H1 (cell line): ENCODE measurements at regions not wholly inside any gene's neighbourhood (a gene's known extent, or its start where the extent isn't known, plus 50 kb on each side); places are given as distances from the start of the nearest gene placed in this dataset.

Source experiments
- CTCF ChIA-PET: fragments of 300-600 bp; sonication (Branson Sonifier 250); formaldehyde crosslinking; loops from one replicate; lab custom pipeline; 2021; ENCODE audit not compliant: partially characterized antibody; lab: Charles Lee
- POLR2A ChIA-PET: fragments of 300-600 bp; sonication (Branson Sonifier 250); formaldehyde crosslinking; loops from one replicate; lab custom pipeline; 2021; ENCODE audit warnings: inconsistent platforms; ENCODE audit not compliant: partially characterized antibody; lab: Charles Lee
- DNase-seq, 2 experiments: peaks; one replicate each; pipeline versions ENCODE4 v3.0.0 to v3.0.0-alpha.2; 2010 to 2022; ENCODE audit warnings: low spot score in 2 of 2, low read depth in 1 of 2, mixed read lengths in 1 of 2
- FAIRE-seq: peaks from 2 replicates; lab custom pipeline; 2011; peaks lifted over from hg19 to GRCh38; lab: Jason Lieb, UNC
- H2AFZ ChIP-seq: 2 replicates; pipeline ENCODE4 v1.8.1; 2012; ENCODE audit warnings: low read length, inconsistent platforms
- H2AK5ac ChIP-seq: 2 replicates; pipeline ENCODE4 v1.6.1; 2013; ENCODE audit warnings: low read depth, low read length
- H2BK120ac ChIP-seq: replicated peaks from 2 replicates; pipeline ENCODE3; 2013; ENCODE audit warnings: low read depth, low read length, inconsistent platforms
- H2BK12ac ChIP-seq: 2 replicates; pipeline ENCODE4 v1.6.1; 2013; ENCODE audit warnings: low read depth, low read length
- H2BK15ac ChIP-seq: 2 replicates; pipeline ENCODE4 v1.6.1; 2013; ENCODE audit warnings: low read length
- H2BK20ac ChIP-seq: 2 replicates; pipeline ENCODE4 v1.6.1; 2013; ENCODE audit warnings: low read length
- H2BK5ac ChIP-seq: 2 replicates; pipeline ENCODE4 v1.6.1; 2013; ENCODE audit warnings: low read depth, low read length
- H3K14ac ChIP-seq: 2 replicates; pipeline ENCODE4 v1.6.1; 2013; ENCODE audit warnings: inconsistent platforms; ENCODE audit not compliant: insufficient read length
- H3K18ac ChIP-seq: 2 replicates; pipeline ENCODE4 v1.6.1; 2013; ENCODE audit warnings: low read length; ENCODE audit errors: extremely low read depth
- H3K23ac ChIP-seq: 2 replicates; pipeline ENCODE4 v1.6.1; 2013; ENCODE audit warnings: inconsistent platforms; ENCODE audit not compliant: insufficient read length
- H3K23me2 ChIP-seq: 2 replicates; pipeline ENCODE4 v1.6.1; 2013; ENCODE audit warnings: low read depth, low read length
- H3K27ac ChIP-seq: 2 replicates; pipeline ENCODE4 v1.6.1; 2011; ENCODE audit warnings: low read depth, low read length, inconsistent platforms
- H3K27me3 ChIP-seq, 4 experiments: replicated peaks in 1 of 4; 1 replicate in 1 of 4; 2 replicates in 3 of 4; pipeline versions ENCODE4 v1.6.1 to v1.8.1; 2011 to 2013; ENCODE audit warnings: low read length in 3 of 4, mild to moderate bottlenecking in 3 of 4, inconsistent platforms in 2 of 4, mixed read lengths in 2 of 4, moderate library complexity in 1 of 4; ENCODE audit not compliant: control insufficient read depth in 3 of 4, insufficient read depth in 3 of 4; ENCODE audit errors: extremely low read depth in 1 of 4
- H3K36me3 ChIP-seq, 4 experiments: 2 replicates each; pipeline versions ENCODE4 v1.6.1 to v1.8.1; 2011 to 2013; ENCODE audit warnings: mild to moderate bottlenecking in 4 of 4, low read length in 3 of 4, moderate library complexity in 2 of 4, control low read depth in 1 of 4, inconsistent platforms in 1 of 4; ENCODE audit not compliant: insufficient read depth in 4 of 4, control insufficient read depth in 2 of 4
- H3K4ac ChIP-seq: replicated peaks from 2 replicates; pipeline ENCODE3; 2013; ENCODE audit warnings: low read length, low read depth, mixed read lengths, inconsistent platforms; ENCODE audit not compliant: insufficient read length
- H3K4me1 ChIP-seq, 4 experiments: replicated peaks in 1 of 4; 1 replicate in 1 of 4; 2 replicates in 3 of 4; pipeline versions ENCODE4 v1.6.1 to v1.8.1; 2011 to 2013; ENCODE audit warnings: low read length in 3 of 4, inconsistent platforms in 2 of 4, mixed read lengths in 1 of 4; ENCODE audit not compliant: insufficient read depth in 4 of 4, control insufficient read depth in 3 of 4
- H3K4me2 ChIP-seq, 2 experiments: 2 replicates each; pipeline versions ENCODE4 v1.6.1 to v1.8.1; 2011 to 2013; ENCODE audit warnings: low read depth in 2 of 2, low read length in 2 of 2, control low read depth in 1 of 2, inconsistent platforms in 1 of 2, mild to moderate bottlenecking in 1 of 2; ENCODE audit not compliant: insufficient read depth in 1 of 2
- H3K4me3 ChIP-seq, 4 experiments: fragments of 200-600, 300-600 bp in 1 of 4; sonication (generic), shearing (Covaris generic), sonication (Bioruptor Twin) in 1 of 4; 2 replicates each; pipeline versions ENCODE4 v1.5.1 to v1.8.1; 2011 to 2016; ENCODE audit warnings: low read length in 4 of 4, low read depth in 3 of 4, control low read depth in 2 of 4, inconsistent platforms in 2 of 4, mild to moderate bottlenecking in 2 of 4, mixed read lengths in 1 of 4, moderate library complexity in 1 of 4; ENCODE audit not compliant: insufficient read depth in 2 of 4; ENCODE audit errors: extremely low read depth in 1 of 4
- H3K56ac ChIP-seq: replicated peaks from 2 replicates; pipeline ENCODE3; 2013; ENCODE audit warnings: low read depth, mild to moderate bottlenecking, mixed read lengths, low read length, inconsistent platforms; ENCODE audit not compliant: insufficient read length
- H3K79me1 ChIP-seq: 2 replicates; pipeline ENCODE4 v1.6.1; 2013; ENCODE audit warnings: low read depth, low read length, control low read depth
- H3K79me2 ChIP-seq, 2 experiments: 2 replicates each; pipeline versions ENCODE4 v1.6.1 to v1.8.1; 2012 to 2013; ENCODE audit warnings: low read length in 2 of 2, mild to moderate bottlenecking in 2 of 2, inconsistent platforms in 1 of 2; ENCODE audit not compliant: insufficient read depth in 2 of 2, control insufficient read depth in 1 of 2
- H3K9ac ChIP-seq, 4 experiments: replicated peaks in 1 of 4; 1 replicate in 1 of 4; 2 replicates in 3 of 4; pipeline versions ENCODE4 v1.6.1 to v1.8.1; 2011 to 2013; ENCODE audit warnings: low read depth in 3 of 4, low read length in 3 of 4, control low read depth in 2 of 4, mild to moderate bottlenecking in 2 of 4, moderate library complexity in 2 of 4, inconsistent platforms in 1 of 4; ENCODE audit errors: extremely low read depth in 1 of 4
- H3K9me3 ChIP-seq, 2 experiments: 2 replicates each; pipeline versions ENCODE4 v1.6.1 to v1.8.1; 2012 to 2013; ENCODE audit warnings: mild to moderate bottlenecking in 2 of 2, moderate library complexity in 2 of 2, control low read depth in 1 of 2, inconsistent platforms in 1 of 2, low read depth in 1 of 2, low read length in 1 of 2, mixed read lengths in 1 of 2; ENCODE audit not compliant: insufficient read depth in 2 of 2
- H4K20me1 ChIP-seq, 2 experiments: replicated peaks in 1 of 2; 2 replicates each; pipeline versions ENCODE3 to v1.8.1; 2011 to 2013; ENCODE audit warnings: inconsistent platforms in 2 of 2, low read length in 2 of 2, mild to moderate bottlenecking in 1 of 2; ENCODE audit not compliant: insufficient read depth in 2 of 2, control insufficient read depth in 1 of 2
- H4K5ac ChIP-seq: 2 replicates; pipeline ENCODE4 v1.6.1; 2013; ENCODE audit warnings: low read length, low read depth, mixed read lengths, inconsistent platforms; ENCODE audit not compliant: insufficient read length
- H4K8ac ChIP-seq: 2 replicates; pipeline ENCODE4 v1.8.0; 2013; ENCODE audit warnings: mild to moderate bottlenecking, moderate library complexity, low read length, inconsistent platforms; ENCODE audit not compliant: insufficient read depth; ENCODE audit errors: extremely low read depth
- H4K91ac ChIP-seq: replicated peaks from 2 replicates; pipeline ENCODE3; 2013; ENCODE audit warnings: low read length, mixed read lengths, inconsistent platforms; ENCODE audit not compliant: insufficient read length
- BACH1 ChIP-seq: IDR thresholded peaks from 2 replicates; pipeline ENCODE4 v1.6.1; 2012; ENCODE audit warnings: low read length, improper control_type of control experiment
- CHD1 ChIP-seq: IDR thresholded peaks from 2 replicates; pipeline ENCODE4 v1.6.1; 2012; ENCODE audit warnings: low read depth, low read length, improper control_type of control experiment
- CHD2 ChIP-seq: IDR thresholded peaks from 2 replicates; pipeline ENCODE4 v1.6.1; 2012; ENCODE audit warnings: low read length, improper control_type of control experiment
- KDM5A ChIP-seq: fragments of 200-600 bp; IDR thresholded peaks from 2 replicates; pipeline ENCODE4 v1.7.1; 2012; ENCODE audit warnings: mild to moderate bottlenecking, low read length, inconsistent platforms, mixed read lengths
- WGBS, 2 experiments: shearing (Covaris generic) in 1 of 2; methylation state at CpG; one replicate each; pipeline versions ENCODE4 v1.1.6 to v1.1.7; 2013 to 2015; ENCODE audit warnings: low lambda C conversion rate in 2 of 2, mixed read lengths in 2 of 2, inconsistent platforms in 1 of 2, low coverage in 1 of 2, missing lambda C conversion rate in 1 of 2; ENCODE audit not compliant: insufficient replicate concordance in 2 of 2, insufficient coverage in 1 of 2, insufficient read length in 1 of 2; ENCODE audit errors: extremely low coverage in 1 of 2, missing lambda C conversion rate in 1 of 2; 5-methylcytosine and 5-hydroxymethylcytosine counted together

DNA sequence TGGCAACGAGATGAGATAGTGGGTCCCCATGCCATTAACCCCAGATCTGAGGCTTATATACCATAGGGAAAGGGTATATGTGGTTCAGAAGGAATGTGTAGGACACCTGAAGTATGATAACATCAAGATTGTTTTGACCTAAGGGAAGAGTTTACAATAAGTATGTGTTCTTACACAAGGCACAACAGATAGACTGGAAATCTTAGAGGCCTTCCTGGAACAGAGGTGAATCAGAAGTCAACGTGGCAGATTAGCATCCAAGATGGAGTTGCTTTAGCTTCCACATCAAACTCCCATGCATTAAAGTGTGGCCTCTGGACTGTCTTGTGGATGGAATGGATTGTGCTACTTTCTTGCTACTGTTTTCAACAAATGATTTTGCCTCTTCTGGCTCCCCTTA, 116.6 kb upstream of the NT5C1B start:
- DNase-seq (no peak), FAIRE-seq (no peak)
- Histone ChIP-seq H3K23me2 (no peaks in the 10 kb centered on the region), H3K4me1 (no peaks in the 10 kb centered on the region), H3K9me3 (no peaks in the 10 kb centered on the region), H3K27ac (no peak overlapping the region), H4K91ac (no peak overlapping the region), H3K4ac (no peak overlapping the region), H2BK120ac (no peak overlapping the region), H2BK5ac (no peak overlapping the region), H2BK15ac (no peak overlapping the region), H4K5ac (no peak overlapping the region), H3K23ac (no peak overlapping the region), H3K56ac (no peak overlapping the region), H3K79me2 (no peaks in the 10 kb centered on the region), H3K18ac (no peak overlapping the region), H2AK5ac (no peak overlapping the region), H2BK20ac (no peak overlapping the region), H3K9ac (no peak overlapping the region), H3K27me3 (no peaks in the 10 kb centered on the region), H3K79me1 (no peaks in the 10 kb centered on the region), H4K20me1 (no peaks in the 10 kb centered on the region), H3K4me2 (no peak overlapping the region), H3K4me3 (no peak overlapping the region), H2BK12ac (no peak overlapping the region), H3K14ac (no peak overlapping the region), H3K36me3 (no peaks in the 10 kb centered on the region), H4K8ac (no peak overlapping the region), H2AFZ (no peak overlapping the region)
- 82% methylated on average over 2 of the region's 2 CpGs; no CpG with 5 or more reads in 1 of the 2 experiments for WGBS, 2 experiments
- POLR2A ChIA-PET: no interaction called here
- CTCF ChIA-PET: no interaction called here
- no peak for TF ChIP-seq KDM5A
- TF ChIP-seq CHD2: no peak
- TF ChIP-seq CHD1: no peak
- TF ChIP-seq BACH1: no peak
